H1 (cell line): ENCODE measurements at regions not wholly inside any gene's neighbourhood (a gene's known extent, or its start where the extent isn't known, plus 50 kb on each side); places are given as distances from the start of the nearest gene placed in this dataset.

Source experiments
- CTCF ChIA-PET: fragments of 300-600 bp; sonication (Branson Sonifier 250); formaldehyde crosslinking; loops from one replicate; lab custom pipeline; 2021; ENCODE audit not compliant: partially characterized antibody; lab: Charles Lee
- POLR2A ChIA-PET: fragments of 300-600 bp; sonication (Branson Sonifier 250); formaldehyde crosslinking; loops from one replicate; lab custom pipeline; 2021; ENCODE audit warnings: inconsistent platforms; ENCODE audit not compliant: partially characterized antibody; lab: Charles Lee
- DNase-seq, 2 experiments: peaks; one replicate each; pipeline versions ENCODE4 v3.0.0 to v3.0.0-alpha.2; 2010 to 2022; ENCODE audit warnings: low spot score in 2 of 2, low read depth in 1 of 2, mixed read lengths in 1 of 2
- FAIRE-seq: peaks from 2 replicates; lab custom pipeline; 2011; peaks lifted over from hg19 to GRCh38; lab: Jason Lieb, UNC
- H2AFZ ChIP-seq: 2 replicates; pipeline ENCODE4 v1.8.1; 2012; ENCODE audit warnings: low read length, inconsistent platforms
- H2AK5ac ChIP-seq: 2 replicates; pipeline ENCODE4 v1.6.1; 2013; ENCODE audit warnings: low read depth, low read length
- H2BK120ac ChIP-seq: replicated peaks from 2 replicates; pipeline ENCODE3; 2013; ENCODE audit warnings: low read depth, low read length, inconsistent platforms
- H2BK12ac ChIP-seq: 2 replicates; pipeline ENCODE4 v1.6.1; 2013; ENCODE audit warnings: low read depth, low read length
- H2BK15ac ChIP-seq: 2 replicates; pipeline ENCODE4 v1.6.1; 2013; ENCODE audit warnings: low read length
- H2BK20ac ChIP-seq: 2 replicates; pipeline ENCODE4 v1.6.1; 2013; ENCODE audit warnings: low read length
- H2BK5ac ChIP-seq: 2 replicates; pipeline ENCODE4 v1.6.1; 2013; ENCODE audit warnings: low read depth, low read length
- H3K14ac ChIP-seq: 2 replicates; pipeline ENCODE4 v1.6.1; 2013; ENCODE audit warnings: inconsistent platforms; ENCODE audit not compliant: insufficient read length
- H3K18ac ChIP-seq: 2 replicates; pipeline ENCODE4 v1.6.1; 2013; ENCODE audit warnings: low read length; ENCODE audit errors: extremely low read depth
- H3K23ac ChIP-seq: 2 replicates; pipeline ENCODE4 v1.6.1; 2013; ENCODE audit warnings: inconsistent platforms; ENCODE audit not compliant: insufficient read length
- H3K23me2 ChIP-seq: 2 replicates; pipeline ENCODE4 v1.6.1; 2013; ENCODE audit warnings: low read depth, low read length
- H3K27ac ChIP-seq: 2 replicates; pipeline ENCODE4 v1.6.1; 2011; ENCODE audit warnings: low read depth, low read length, inconsistent platforms
- H3K27me3 ChIP-seq, 4 experiments: replicated peaks in 1 of 4; 1 replicate in 1 of 4; 2 replicates in 3 of 4; pipeline versions ENCODE4 v1.6.1 to v1.8.1; 2011 to 2013; ENCODE audit warnings: low read length in 3 of 4, mild to moderate bottlenecking in 3 of 4, inconsistent platforms in 2 of 4, mixed read lengths in 2 of 4, moderate library complexity in 1 of 4; ENCODE audit not compliant: control insufficient read depth in 3 of 4, insufficient read depth in 3 of 4; ENCODE audit errors: extremely low read depth in 1 of 4
- H3K36me3 ChIP-seq, 4 experiments: 2 replicates each; pipeline versions ENCODE4 v1.6.1 to v1.8.1; 2011 to 2013; ENCODE audit warnings: mild to moderate bottlenecking in 4 of 4, low read length in 3 of 4, moderate library complexity in 2 of 4, control low read depth in 1 of 4, inconsistent platforms in 1 of 4; ENCODE audit not compliant: insufficient read depth in 4 of 4, control insufficient read depth in 2 of 4
- H3K4ac ChIP-seq: replicated peaks from 2 replicates; pipeline ENCODE3; 2013; ENCODE audit warnings: low read length, low read depth, mixed read lengths, inconsistent platforms; ENCODE audit not compliant: insufficient read length
- H3K4me1 ChIP-seq, 4 experiments: replicated peaks in 1 of 4; 1 replicate in 1 of 4; 2 replicates in 3 of 4; pipeline versions ENCODE4 v1.6.1 to v1.8.1; 2011 to 2013; ENCODE audit warnings: low read length in 3 of 4, inconsistent platforms in 2 of 4, mixed read lengths in 1 of 4; ENCODE audit not compliant: insufficient read depth in 4 of 4, control insufficient read depth in 3 of 4
- H3K4me2 ChIP-seq, 2 experiments: 2 replicates each; pipeline versions ENCODE4 v1.6.1 to v1.8.1; 2011 to 2013; ENCODE audit warnings: low read depth in 2 of 2, low read length in 2 of 2, control low read depth in 1 of 2, inconsistent platforms in 1 of 2, mild to moderate bottlenecking in 1 of 2; ENCODE audit not compliant: insufficient read depth in 1 of 2
- H3K4me3 ChIP-seq, 4 experiments: fragments of 200-600, 300-600 bp in 1 of 4; sonication (generic), shearing (Covaris generic), sonication (Bioruptor Twin) in 1 of 4; 2 replicates each; pipeline versions ENCODE4 v1.5.1 to v1.8.1; 2011 to 2016; ENCODE audit warnings: low read length in 4 of 4, low read depth in 3 of 4, control low read depth in 2 of 4, inconsistent platforms in 2 of 4, mild to moderate bottlenecking in 2 of 4, mixed read lengths in 1 of 4, moderate library complexity in 1 of 4; ENCODE audit not compliant: insufficient read depth in 2 of 4; ENCODE audit errors: extremely low read depth in 1 of 4
- H3K56ac ChIP-seq: replicated peaks from 2 replicates; pipeline ENCODE3; 2013; ENCODE audit warnings: low read depth, mild to moderate bottlenecking, mixed read lengths, low read length, inconsistent platforms; ENCODE audit not compliant: insufficient read length
- H3K79me1 ChIP-seq: 2 replicates; pipeline ENCODE4 v1.6.1; 2013; ENCODE audit warnings: low read depth, low read length, control low read depth
- H3K79me2 ChIP-seq, 2 experiments: 2 replicates each; pipeline versions ENCODE4 v1.6.1 to v1.8.1; 2012 to 2013; ENCODE audit warnings: low read length in 2 of 2, mild to moderate bottlenecking in 2 of 2, inconsistent platforms in 1 of 2; ENCODE audit not compliant: insufficient read depth in 2 of 2, control insufficient read depth in 1 of 2
- H3K9ac ChIP-seq, 4 experiments: replicated peaks in 1 of 4; 1 replicate in 1 of 4; 2 replicates in 3 of 4; pipeline versions ENCODE4 v1.6.1 to v1.8.1; 2011 to 2013; ENCODE audit warnings: low read depth in 3 of 4, low read length in 3 of 4, control low read depth in 2 of 4, mild to moderate bottlenecking in 2 of 4, moderate library complexity in 2 of 4, inconsistent platforms in 1 of 4; ENCODE audit errors: extremely low read depth in 1 of 4
- H3K9me3 ChIP-seq, 2 experiments: 2 replicates each; pipeline versions ENCODE4 v1.6.1 to v1.8.1; 2012 to 2013; ENCODE audit warnings: mild to moderate bottlenecking in 2 of 2, moderate library complexity in 2 of 2, control low read depth in 1 of 2, inconsistent platforms in 1 of 2, low read depth in 1 of 2, low read length in 1 of 2, mixed read lengths in 1 of 2; ENCODE audit not compliant: insufficient read depth in 2 of 2
- H4K20me1 ChIP-seq, 2 experiments: replicated peaks in 1 of 2; 2 replicates each; pipeline versions ENCODE3 to v1.8.1; 2011 to 2013; ENCODE audit warnings: inconsistent platforms in 2 of 2, low read length in 2 of 2, mild to moderate bottlenecking in 1 of 2; ENCODE audit not compliant: insufficient read depth in 2 of 2, control insufficient read depth in 1 of 2
- H4K5ac ChIP-seq: 2 replicates; pipeline ENCODE4 v1.6.1; 2013; ENCODE audit warnings: low read length, low read depth, mixed read lengths, inconsistent platforms; ENCODE audit not compliant: insufficient read length
- H4K8ac ChIP-seq: 2 replicates; pipeline ENCODE4 v1.8.0; 2013; ENCODE audit warnings: mild to moderate bottlenecking, moderate library complexity, low read length, inconsistent platforms; ENCODE audit not compliant: insufficient read depth; ENCODE audit errors: extremely low read depth
- H4K91ac ChIP-seq: replicated peaks from 2 replicates; pipeline ENCODE3; 2013; ENCODE audit warnings: low read length, mixed read lengths, inconsistent platforms; ENCODE audit not compliant: insufficient read length
- JUND ChIP-seq: IDR thresholded peaks from 2 replicates; pipeline ENCODE4 v1.6.1; 2011; ENCODE audit warnings: mild to moderate bottlenecking, improper control_type of control experiment, low read length
- MAFK ChIP-seq: IDR thresholded peaks from 2 replicates; pipeline ENCODE4 v1.6.1; 2012; ENCODE audit warnings: low read depth, mild to moderate bottlenecking, improper control_type of control experiment, low read length
- PHF8 ChIP-seq: fragments of 200-600 bp; sonication (generic); conservative IDR thresholded peaks from 2 replicates; pipeline ENCODE4 v1.7.1; 2012; ENCODE audit warnings: low read depth, mild to moderate bottlenecking, inconsistent platforms, low read length, moderate library complexity
- RAD21 ChIP-seq, 2 experiments: IDR thresholded peaks in 1 of 2; conservative IDR thresholded peaks in 1 of 2; 2 replicates each; pipeline ENCODE4 v1.6.1; 2011; ENCODE audit warnings: low read depth in 2 of 2, low read length in 2 of 2, improper control_type of control experiment in 1 of 2, inconsistent platforms in 1 of 2, mild to moderate bottlenecking in 1 of 2, moderate library complexity in 1 of 2
- WGBS, 2 experiments: shearing (Covaris generic) in 1 of 2; methylation state at CpG; one replicate each; pipeline versions ENCODE4 v1.1.6 to v1.1.7; 2013 to 2015; ENCODE audit warnings: low lambda C conversion rate in 2 of 2, mixed read lengths in 2 of 2, inconsistent platforms in 1 of 2, low coverage in 1 of 2, missing lambda C conversion rate in 1 of 2; ENCODE audit not compliant: insufficient replicate concordance in 2 of 2, insufficient coverage in 1 of 2, insufficient read length in 1 of 2; ENCODE audit errors: extremely low coverage in 1 of 2, missing lambda C conversion rate in 1 of 2; 5-methylcytosine and 5-hydroxymethylcytosine counted together
- TF ChIP-seq, protein P1 (sequence below): IDR thresholded peaks from 2 replicates; pipeline ENCODE4 v1.6.1; 2012; ENCODE audit warnings: inconsistent platforms

DNA sequence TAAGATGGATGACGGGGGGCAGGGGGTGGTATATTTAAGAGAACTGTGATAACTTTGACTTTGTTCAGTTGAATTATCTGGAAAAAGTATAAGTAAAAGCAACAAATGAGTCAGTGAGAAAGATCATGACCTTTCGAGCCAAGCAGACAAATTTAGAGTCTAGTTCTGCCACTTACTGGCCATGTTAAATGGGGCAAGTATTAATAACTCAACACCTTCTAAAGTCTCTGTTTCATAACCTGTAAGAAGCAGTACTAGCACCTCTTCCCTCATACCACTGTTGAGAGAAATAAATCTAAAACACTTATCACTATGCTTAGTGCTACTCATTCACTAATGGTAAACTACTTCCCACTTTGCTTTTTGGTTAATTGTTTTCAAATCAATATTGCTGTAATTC lies 604.4 kb upstream of the LRRN3 start:
- Histone ChIP-seq H4K5ac (no peak overlapping the region), H3K9me3 (peaks cover 4% of the 10 kb centered on the region in 2 experiments; a peak in 1 of 4 replicates), H3K27ac (no peak overlapping the region), H3K4me1 (no peaks in the 10 kb centered on the region), H3K4me3 (no peak overlapping the region), H2BK12ac (no peak overlapping the region), H3K27me3 (no peaks in the 10 kb centered on the region), H3K56ac (no peak overlapping the region), H3K4ac (no peak overlapping the region), H4K8ac (no peak overlapping the region), H2BK5ac (no peak overlapping the region), H3K23me2 (no peaks in the 10 kb centered on the region; the same call in 1 of the 2 replicates), H3K14ac (no peak overlapping the region), H3K9ac (no peak overlapping the region), H2BK120ac (no peak overlapping the region), H3K79me2 (no peaks in the 10 kb centered on the region), H3K4me2 (no peak overlapping the region), H4K91ac (no peak overlapping the region), H3K18ac (no peak overlapping the region), H2AK5ac (no peak overlapping the region), H3K36me3 (no peaks in the 10 kb centered on the region), H4K20me1 (no peaks in the 10 kb centered on the region), H3K23ac (no peak overlapping the region), H3K79me1 (no peaks in the 10 kb centered on the region), H2AFZ (no peak overlapping the region), H2BK20ac (no peak overlapping the region), H2BK15ac (no peak overlapping the region)
- ChIA-PET POLR2A (no interaction called here), CTCF (no interaction called here)
- DNase-seq (no peak), FAIRE-seq (no peak)
- WGBS, 2 experiments, result 91% methylated on average over 2 of the region's 2 CpGs; no CpG with 5 or more reads in 1 of the 2 experiments
- TF ChIP-seq JUND (no peak), MAFK (no peak), PHF8 (no peak), RAD21 (IDR thresholded peaks at IDR 0.05 in 1 of 2, conservative IDR thresholded peaks at IDR 0.05 in 1 of 2; ENCODE audit: low read depth in 2 of 2, low read length in 2 of 2) (no peak)
- TF ChIP-seq, protein P1, sequence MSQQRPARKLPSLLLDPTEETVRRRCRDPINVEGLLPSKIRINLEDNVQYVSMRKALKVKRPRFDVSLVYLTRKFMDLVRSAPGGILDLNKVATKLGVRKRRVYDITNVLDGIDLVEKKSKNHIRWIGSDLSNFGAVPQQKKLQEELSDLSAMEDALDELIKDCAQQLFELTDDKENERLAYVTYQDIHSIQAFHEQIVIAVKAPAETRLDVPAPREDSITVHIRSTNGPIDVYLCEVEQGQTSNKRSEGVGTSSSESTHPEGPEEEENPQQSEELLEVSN, result no peak
